C4-2B (cell line): ENCODE measurements at regions not wholly inside any gene's neighbourhood (a gene's known extent, or its start where the extent isn't known, plus 50 kb on each side); places are given as distances from the start of the nearest gene placed in this dataset.

Source experiments
- CTCF ChIP-seq: fragments of 450-650 bp; conservative IDR thresholded peaks from 2 replicates; pipeline ENCODE4 v1.5.1; 2017; ENCODE audit warnings: mild to moderate bottlenecking
- ZFX ChIP-seq: fragments of 450-650 bp; IDR thresholded peaks from 2 replicates; pipeline ENCODE4 v1.6.1; 2017

- TF ChIP-seq CTCF (no peak), ZFX (no peak)
Observed at GRCh38 chr3:144273601-144274000, 302.0 kb downstream of the DIPK2A start.
